Stomach (tissue), 4 donors: ENCODE measurements at regions not wholly inside any gene's neighbourhood (a gene's known extent, or its start where the extent isn't known, plus 50 kb on each side); places are given as distances from the start of the nearest gene placed in this dataset.

Experiments
- CTCF ChIP-seq, 7 experiments: fragments of 450-650 bp in 4 of 7; fragments of 200-600 bp in 3 of 7; sonication (generic) in 3 of 7; IDR thresholded peaks; one replicate each; pipeline ENCODE4 v1.5.1; 2016 to 2019; ENCODE audit warnings: antibody characterized with exemption in 7 of 7, control low read depth in 2 of 7, mild to moderate bottlenecking in 1 of 7
- POLR2A ChIP-seq, 4 donors: fragments of 450-650 bp; IDR thresholded peaks; one replicate each; pipeline ENCODE4 v1.6.1; 2016; ENCODE audit warnings: antibody characterized with exemption in 4 of 4, control low read depth in 2 of 4, mild to moderate bottlenecking in 1 of 4, moderate library complexity in 1 of 4
- POLR2AphosphoS5 ChIP-seq, 3 donors: sonication (generic); formaldehyde crosslinking; IDR thresholded peaks; one replicate each; pipeline ENCODE4 v1.6.1; 2016; ENCODE audit warnings: antibody characterized with exemption in 3 of 3

DNA sequence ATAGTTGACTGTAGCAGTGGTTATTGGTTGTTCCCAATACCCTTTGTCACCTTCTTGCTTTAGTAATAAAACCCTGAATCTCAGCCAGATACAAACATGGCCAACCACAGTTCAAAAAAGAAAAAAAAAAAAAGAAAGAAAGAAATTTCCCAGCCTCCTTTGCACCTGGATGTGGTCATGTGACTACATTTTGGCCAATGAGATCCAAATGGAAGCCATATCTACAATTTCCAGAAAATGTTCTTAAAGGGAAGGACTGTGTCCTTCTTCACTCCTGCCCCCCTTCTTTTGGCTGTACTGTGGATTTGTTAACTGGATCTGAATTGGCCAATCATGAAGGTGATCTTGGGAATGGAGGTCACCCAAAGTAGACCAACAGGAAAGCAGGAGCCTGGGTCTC lies 141.9 kb downstream of the SOX9 start:
- TF ChIP-seq POLR2AphosphoS5 (IDR thresholded peaks at IDR 0.05) (no peak), POLR2A (IDR thresholded peaks at IDR 0.05) (no peak), CTCF (IDR thresholded peaks at IDR 0.05) (no peak)
